Ishikawa (cell line): ENCODE measurements at regions not wholly inside any gene's neighbourhood (a gene's known extent, or its start where the extent isn't known, plus 50 kb on each side); places are given as distances from the start of the nearest gene placed in this dataset.

Experiments used
- CEBPB ChIP-seq: IDR thresholded peaks from 2 replicates; pipeline ENCODE4 v1.6.1; 2012
- CREB1 ChIP-seq: IDR thresholded peaks from 2 replicates; pipeline ENCODE4 v1.6.1; 2012; ENCODE audit warnings: low read depth
- EGR1 ChIP-seq: IDR thresholded peaks from 2 replicates; pipeline ENCODE4 v1.6.1; 2012
- EP300 ChIP-seq: IDR thresholded peaks from 2 replicates; pipeline ENCODE4 v1.6.1; 2012; ENCODE audit warnings: borderline replicate concordance
- FOXM1 ChIP-seq: IDR thresholded peaks from 2 replicates; pipeline ENCODE4 v1.6.1; 2012; ENCODE audit warnings: low read depth, borderline replicate concordance
- MAX ChIP-seq: IDR thresholded peaks from 2 replicates; pipeline ENCODE4 v1.6.1; 2012
- NFIC ChIP-seq: IDR thresholded peaks from 2 replicates; pipeline ENCODE4 v1.6.1; 2012
- RAD21 ChIP-seq: IDR thresholded peaks from 2 replicates; pipeline ENCODE4 v1.6.1; 2012; ENCODE audit warnings: low read depth
- REST ChIP-seq: IDR thresholded peaks from 2 replicates; pipeline ENCODE4 v1.6.1; 2012; ENCODE audit warnings: low read depth, mild to moderate bottlenecking
- TAF1 ChIP-seq: IDR thresholded peaks from 2 replicates; pipeline ENCODE4 v1.6.1; 2012; ENCODE audit warnings: low read depth, mild to moderate bottlenecking
- TCF12 ChIP-seq: IDR thresholded peaks from 2 replicates; pipeline ENCODE4 v1.6.1; 2012; ENCODE audit warnings: low read depth
- TEAD4 ChIP-seq: IDR thresholded peaks from 2 replicates; pipeline ENCODE4 v1.6.1; 2012
- USF1 ChIP-seq: IDR thresholded peaks from 2 replicates; pipeline ENCODE4 v1.6.1; 2012
- YY1 ChIP-seq: IDR thresholded peaks from 2 replicates; pipeline ENCODE4 v1.6.1; 2012; ENCODE audit warnings: low read depth
- ZBTB7A ChIP-seq: IDR thresholded peaks from 2 replicates; pipeline ENCODE4 v1.6.1; 2012; ENCODE audit warnings: low read depth

GRCh38 chr2:217331523-217332416 is 471.9 kb upstream of the TNP1 start:
- no peak for TF ChIP-seq FOXM1
- no peak for TF ChIP-seq EGR1
- TF ChIP-seq EP300 = peak; percentile 67; the same call in 1 of the 2 replicates
- TF ChIP-seq YY1 = 0 out of 2 replicates have a peak, but pooled peaks have one; percentile 12
- 0 out of 2 replicates have a peak, but pooled peaks have one; percentile 43 for TF ChIP-seq MAX
- peak; percentile 73; the same call in 1 of the 2 replicates for TF ChIP-seq TCF12
- no peak for TF ChIP-seq TAF1
- TF ChIP-seq TEAD4 = peak; percentile 90
- TF ChIP-seq NFIC = peak; percentile 54
- no peak for TF ChIP-seq ZBTB7A

- TF ChIP-seq REST (no peak), FOXM1 (no peak), TEAD4 (no peak), TAF1 (no peak), ZBTB7A (no peak), CEBPB (no peak), EP300 (no peak), CREB1 (no peak), TCF12 (no peak), EGR1 (no peak), NFIC (no peak), YY1 (no peak), RAD21 (no peak)
Measured at GRCh38 chr2:217330647-217331046, 470.8 kb upstream of the TNP1 start.

GRCh38 chr2:217329023-217329431 is 469.2 kb upstream of the TNP1 start:
- no peak for TF ChIP-seq CREB1
- no peak for TF ChIP-seq REST
- no peak for TF ChIP-seq EP300
- TF ChIP-seq NFIC = no peak
- no peak for TF ChIP-seq USF1
- TF ChIP-seq RAD21 = no peak
- TF ChIP-seq EGR1 = no peak
- TF ChIP-seq YY1 = no peak
- no peak for TF ChIP-seq FOXM1
- no peak for TF ChIP-seq TEAD4
- no peak for TF ChIP-seq CEBPB

GRCh38 chr2:217328622-217328978 is 468.7 kb upstream of the TNP1 start:
- no peak for TF ChIP-seq TEAD4
- TF ChIP-seq EP300 = no peak
- no peak for TF ChIP-seq TCF12
- TF ChIP-seq CREB1 = no peak
- no peak for TF ChIP-seq TAF1
- TF ChIP-seq RAD21 = no peak
- TF ChIP-seq YY1 = no peak
- TF ChIP-seq ZBTB7A = no peak

GRCh38 chr2:217327953-217328621 is 468.2 kb upstream of the TNP1 start:
- TF ChIP-seq FOXM1 (no peak), ZBTB7A (no peak), YY1 (no peak), RAD21 (no peak), MAX (no peak), TAF1 (no peak), NFIC (no peak), REST (no peak), USF1 (no peak), TCF12 (no peak), CREB1 (no peak), EGR1 (no peak), TEAD4 (no peak)
